Astrocyte (in vitro differentiated cells and primary cell): ENCODE measurements at regions not wholly inside any gene's neighbourhood (a gene's known extent, or its start where the extent isn't known, plus 50 kb on each side); places are given as distances from the start of the nearest gene placed in this dataset.

ENCODE experiments used
- DNase-seq: peaks from one replicate; pipeline ENCODE4 v3.0.0-alpha.2; 2010; ENCODE audit warnings: low read depth
- FAIRE-seq: peaks from 2 replicates; lab custom pipeline; 2011; peaks lifted over from hg19 to GRCh38; lab: Jason Lieb, UNC
- H2AFZ ChIP-seq: 2 replicates; pipeline ENCODE4 v1.6.0; 2012; ENCODE audit warnings: low read depth, low read length, inconsistent platforms
- H3K27ac ChIP-seq: 2 replicates; pipeline ENCODE4 v1.5.1; 2011; ENCODE audit warnings: low read depth, low read length, inconsistent platforms
- H3K27me3 ChIP-seq: 2 replicates; pipeline ENCODE4 v1.6.0; 2011; ENCODE audit warnings: low read length, inconsistent platforms; ENCODE audit not compliant: insufficient read depth
- H3K36me3 ChIP-seq: 2 replicates; pipeline ENCODE4 v1.5.1; 2011; ENCODE audit warnings: low read length, inconsistent platforms; ENCODE audit not compliant: insufficient read depth
- H3K4me1 ChIP-seq: 2 replicates; pipeline ENCODE4 v1.5.1; 2011; ENCODE audit warnings: low read length, inconsistent platforms; ENCODE audit not compliant: insufficient read depth
- H3K4me2 ChIP-seq: 2 replicates; pipeline ENCODE4 v1.6.0; 2012; ENCODE audit warnings: low read length, inconsistent platforms
- H3K4me3 ChIP-seq: 2 replicates; pipeline ENCODE4 v1.5.1; 2011; ENCODE audit warnings: low read depth, mild to moderate bottlenecking, low read length, inconsistent platforms; ENCODE audit not compliant: insufficient read depth
- H3K79me2 ChIP-seq: 2 replicates; pipeline ENCODE4 v1.6.0; 2012; ENCODE audit warnings: mild to moderate bottlenecking, low read length, inconsistent platforms; ENCODE audit not compliant: insufficient read depth
- H3K9ac ChIP-seq: 2 replicates; pipeline ENCODE4 v1.6.0; 2012; ENCODE audit warnings: mild to moderate bottlenecking, low read length, inconsistent platforms
- H3K9me3 ChIP-seq: 2 replicates; pipeline ENCODE4 v1.5.1; 2012; ENCODE audit warnings: low read depth, mild to moderate bottlenecking, low read length, inconsistent platforms; ENCODE audit not compliant: insufficient read depth
- H4K20me1 ChIP-seq: 2 replicates; pipeline ENCODE4 v1.6.0; 2012; ENCODE audit warnings: low read length, inconsistent platforms; ENCODE audit not compliant: insufficient read depth
- H3K27ac Mint-ChIP-seq: one replicate; pipeline ENCODE4 v1.8.0; 2021; ENCODE audit warnings: mild to moderate bottlenecking, mixed read lengths; ENCODE audit not compliant: unreplicated experiment
- H3K27me3 Mint-ChIP-seq: one replicate; pipeline ENCODE4 v1.8.0; 2021; ENCODE audit warnings: low read depth, mixed read lengths; ENCODE audit not compliant: unreplicated experiment
- H3K36me3 Mint-ChIP-seq: one replicate; pipeline ENCODE4 v1.8.0; 2021; ENCODE audit warnings: low read depth, mixed read lengths; ENCODE audit not compliant: unreplicated experiment
- H3K4me1 Mint-ChIP-seq: one replicate; pipeline ENCODE4 v1.8.0; 2021; ENCODE audit warnings: low read depth, mixed read lengths; ENCODE audit not compliant: unreplicated experiment
- H3K4me3 Mint-ChIP-seq: one replicate; pipeline ENCODE4 v1.8.0; 2021; ENCODE audit warnings: mild to moderate bottlenecking, moderate library complexity, mixed read lengths; ENCODE audit not compliant: unreplicated experiment
- H3K9me3 Mint-ChIP-seq: one replicate; pipeline ENCODE4 v1.8.0; 2021; ENCODE audit warnings: mild to moderate bottlenecking, mixed read lengths; ENCODE audit not compliant: unreplicated experiment
- EZH2 ChIP-seq: IDR thresholded peaks from 2 replicates; pipeline ENCODE4 v1.6.1; 2012; ENCODE audit warnings: mild to moderate bottlenecking, low read length, inconsistent platforms; ENCODE audit not compliant: insufficient read depth
- TF ChIP-seq, protein P1 (sequence below): IDR thresholded peaks from 2 replicates; pipeline ENCODE4 v1.5.1; 2011; ENCODE audit warnings: low read depth, mild to moderate bottlenecking, inconsistent platforms, low read length, moderate library complexity; ENCODE audit not compliant: insufficient read depth

- H3K27ac Mint-ChIP-seq: no peak overlapping the region
- no peaks in the 10 kb centered on the region for H3K27me3 Mint-ChIP-seq
- Histone ChIP-seq H2AFZ (no peak overlapping the region), H3K27ac (no peak overlapping the region), H3K9ac (no peak overlapping the region), H3K9me3 (no peaks in the 10 kb centered on the region), H4K20me1 (no peaks in the 10 kb centered on the region), H3K4me3 (no peak overlapping the region), H3K4me2 (no peak overlapping the region), H3K4me1 (peaks cover under 1% of the 10 kb centered on the region), H3K79me2 (no peaks in the 10 kb centered on the region), H3K27me3 (no peaks in the 10 kb centered on the region), H3K36me3 (no peaks in the 10 kb centered on the region)
- DNase-seq: peak; percentile 56
- no peak overlapping the region for H3K4me3 Mint-ChIP-seq
- peaks cover 3% of the 10 kb centered on the region for H3K9me3 Mint-ChIP-seq
- peaks cover 4% of the 10 kb centered on the region for H3K4me1 Mint-ChIP-seq
- no peaks in the 10 kb centered on the region for H3K36me3 Mint-ChIP-seq
- FAIRE-seq: no peak
- TF ChIP-seq, protein P1, sequence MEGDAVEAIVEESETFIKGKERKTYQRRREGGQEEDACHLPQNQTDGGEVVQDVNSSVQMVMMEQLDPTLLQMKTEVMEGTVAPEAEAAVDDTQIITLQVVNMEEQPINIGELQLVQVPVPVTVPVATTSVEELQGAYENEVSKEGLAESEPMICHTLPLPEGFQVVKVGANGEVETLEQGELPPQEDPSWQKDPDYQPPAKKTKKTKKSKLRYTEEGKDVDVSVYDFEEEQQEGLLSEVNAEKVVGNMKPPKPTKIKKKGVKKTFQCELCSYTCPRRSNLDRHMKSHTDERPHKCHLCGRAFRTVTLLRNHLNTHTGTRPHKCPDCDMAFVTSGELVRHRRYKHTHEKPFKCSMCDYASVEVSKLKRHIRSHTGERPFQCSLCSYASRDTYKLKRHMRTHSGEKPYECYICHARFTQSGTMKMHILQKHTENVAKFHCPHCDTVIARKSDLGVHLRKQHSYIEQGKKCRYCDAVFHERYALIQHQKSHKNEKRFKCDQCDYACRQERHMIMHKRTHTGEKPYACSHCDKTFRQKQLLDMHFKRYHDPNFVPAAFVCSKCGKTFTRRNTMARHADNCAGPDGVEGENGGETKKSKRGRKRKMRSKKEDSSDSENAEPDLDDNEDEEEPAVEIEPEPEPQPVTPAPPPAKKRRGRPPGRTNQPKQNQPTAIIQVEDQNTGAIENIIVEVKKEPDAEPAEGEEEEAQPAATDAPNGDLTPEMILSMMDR: no peak
- TF ChIP-seq EZH2: no peak
These were observed 204.9 kb upstream of the PPARGC1A start for GRCh38 chr4:24094726-24095125.

- Mint-ChIP-seq H3K9me3 (peaks cover 3% of the 10 kb centered on the region), H3K4me3 (no peak overlapping the region)
- no peak for FAIRE-seq
These were observed 203.6 kb upstream of the PPARGC1A start for GRCh38 chr4:24093446-24093845.

DNA sequence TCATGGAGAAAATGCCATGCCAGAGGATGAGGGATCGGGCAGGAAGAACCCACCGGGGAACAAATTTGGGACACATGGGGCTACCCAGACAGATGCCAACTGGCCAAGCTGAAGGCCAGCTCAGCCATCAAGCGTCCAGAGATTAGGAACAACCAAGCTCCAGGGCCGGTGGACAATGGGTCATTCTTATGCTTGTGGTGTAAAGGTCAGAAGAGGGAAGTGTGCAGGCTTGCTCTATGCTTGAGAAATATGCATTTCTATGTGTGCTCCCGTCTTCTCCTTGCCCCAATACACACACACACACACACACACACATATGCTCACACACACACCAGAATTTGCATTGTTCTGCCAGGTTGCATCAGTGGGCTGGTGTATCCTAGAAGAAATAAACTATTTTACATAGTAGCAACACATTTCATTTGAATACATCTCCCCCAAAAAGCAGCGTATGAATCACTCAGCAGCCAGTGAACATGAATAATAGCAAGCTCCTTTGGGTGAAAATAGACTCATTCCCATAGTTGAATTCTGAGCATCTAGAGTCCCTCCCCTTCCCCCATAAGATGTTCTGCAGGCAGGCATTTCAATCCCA, 201.9 kb upstream of the PPARGC1A start:
- H3K27ac ChIP-seq: no peak overlapping the region

More at GRCh38 chr4:24093446-24093845, 203.6 kb upstream of the PPARGC1A start:
- no peaks in the 10 kb centered on the region for H3K9me3 ChIP-seq
- TF ChIP-seq, protein P1: no peak
- TF ChIP-seq EZH2: no peak
- no peaks in the 10 kb centered on the region for H3K79me2 ChIP-seq
- no peak overlapping the region for H2AFZ ChIP-seq
- no peaks in the 10 kb centered on the region for H4K20me1 ChIP-seq
- no peak overlapping the region for H3K9ac ChIP-seq
- no peaks in the 10 kb centered on the region for H3K36me3 Mint-ChIP-seq
- peaks cover 3% of the 10 kb centered on the region for H3K4me1 ChIP-seq
- H3K36me3 ChIP-seq: no peaks in the 10 kb centered on the region
- no peaks in the 10 kb centered on the region for H3K27me3 Mint-ChIP-seq
- no peak overlapping the region for H3K4me3 ChIP-seq
- H3K4me1 Mint-ChIP-seq: peaks cover 4% of the 10 kb centered on the region
- no peak overlapping the region for H3K27ac ChIP-seq
- H3K27ac Mint-ChIP-seq: no peak overlapping the region
- DNase-seq: no peak
- no peaks in the 10 kb centered on the region for H3K27me3 ChIP-seq
- no peak overlapping the region for H3K4me2 ChIP-seq

More for the DNA sequence above, 201.9 kb upstream of the PPARGC1A start:
- H3K27me3 Mint-ChIP-seq: no peaks in the 10 kb centered on the region
- Histone ChIP-seq H3K9ac (no peak overlapping the region), H2AFZ (no peak overlapping the region), H3K4me2 (no peak overlapping the region), H3K27me3 (no peaks in the 10 kb centered on the region), H3K4me3 (no peak overlapping the region), H4K20me1 (no peaks in the 10 kb centered on the region), H3K9me3 (no peaks in the 10 kb centered on the region), H3K36me3 (no peaks in the 10 kb centered on the region), H3K79me2 (no peaks in the 10 kb centered on the region), H3K4me1 (peaks cover 3% of the 10 kb centered on the region)
- H3K36me3 Mint-ChIP-seq: no peaks in the 10 kb centered on the region
- TF ChIP-seq, protein P1: no peak
- no peak for TF ChIP-seq EZH2
- no peak overlapping the region for H3K27ac Mint-ChIP-seq
- no peak overlapping the region for H3K4me3 Mint-ChIP-seq
- H3K9me3 Mint-ChIP-seq: peaks cover 3% of the 10 kb centered on the region
- FAIRE-seq (no peak), DNase-seq (peak; percentile 44)
- H3K4me1 Mint-ChIP-seq: peaks cover 4% of the 10 kb centered on the region
